DMS79 treated with DMSO at 0.1 percent for 48 hours (cell line): ENCODE measurements at regions not wholly inside any gene's neighbourhood (a gene's known extent, or its start where the extent isn't known, plus 50 kb on each side); places are given as distances from the start of the nearest gene placed in this dataset.
"Not testable (repeated sequence)": the region's sequence is repeated elsewhere in the genome, so short reads cannot be mapped to it uniquely, and the experiment has no call there.

Source experiments
- DNase-seq: peaks from one replicate; lab custom pipeline; 2025; lab: John Stamatoyannopoulos, UW

- no peak for DNase-seq
These were observed 67.4 kb upstream of the ADGRA1 start for GRCh38 chr10:133020193-133020817.

- no peak for DNase-seq
These were observed 68.1 kb upstream of the ADGRA1 start for GRCh38 chr10:133019651-133020050.

- no peak for DNase-seq
These were observed 68.5 kb upstream of the ADGRA1 start for GRCh38 chr10:133019191-133019590.

- DNase-seq, result no peak
These were observed 69.2 kb upstream of the ADGRA1 start for GRCh38 chr10:133018491-133018890.

- no peak for DNase-seq
These were observed 70.5 kb upstream of the ADGRA1 start for GRCh38 chr10:133017203-133017601.

- DNase-seq, result no peak
These were observed 71.1 kb upstream of the ADGRA1 start for GRCh38 chr10:133016493-133017202.

GRCh38 chr10:133015816-133016462 lies 71.8 kb upstream of the ADGRA1 start:
- no peak for DNase-seq

- DNase-seq, result no peak
These were observed 72.4 kb upstream of the ADGRA1 start for GRCh38 chr10:133015321-133015720.

- DNase-seq, result no peak
These were observed 72.2 kb upstream of the CFAP46 start for GRCh38 chr10:133014416-133015210.

GRCh38 chr10:133013463-133013862 lies 71.1 kb upstream of the CFAP46 start:
- DNase-seq, result no peak

- no peak for DNase-seq
These were observed 70.4 kb upstream of the CFAP46 start for GRCh38 chr10:133012573-133013359.

GRCh38 chr10:133011882-133012281 lies 69.5 kb upstream of the CFAP46 start:
- no peak for DNase-seq

GRCh38 chr10:133011393-133011792 lies 69.0 kb upstream of the CFAP46 start:
- DNase-seq, result not testable (repeated sequence)

- DNase-seq, result not testable (repeated sequence)
These were observed 68.4 kb upstream of the CFAP46 start for GRCh38 chr10:133010843-133011179.

GRCh38 chr10:133010095-133010842 lies 67.9 kb upstream of the CFAP46 start:
- no peak for DNase-seq

- no peak for DNase-seq
These were observed 67.0 kb upstream of the CFAP46 start for GRCh38 chr10:133009218-133009950.

GRCh38 chr10:133008736-133009135 lies 66.4 kb upstream of the CFAP46 start:
- DNase-seq, result no peak

GRCh38 chr10:133008196-133008595 lies 65.8 kb upstream of the CFAP46 start:
- no peak for DNase-seq

GRCh38 chr10:133007360-133007858 lies 65.0 kb upstream of the CFAP46 start:
- no peak for DNase-seq

- DNase-seq, result no peak
These were observed 64.4 kb upstream of the CFAP46 start for GRCh38 chr10:133006806-133007205.
